ENCODE measurements at regions not wholly inside any gene's neighbourhood (a gene's known extent, or its start where the extent isn't known, plus 50 kb on each side); places are given as distances from the start of the nearest gene placed in this dataset.

GRCh38 chr17:71975331-71975801, 145.5 kb upstream of the SOX9 start:
- peak; percentile 46 for DNase-seq (ENCODE audit: low read depth)
- H3K4me3 ChIP-seq (ENCODE audit: low read depth, low read length) = peak overlapping the region; percentile 57
- no peak for TF ChIP-seq CTCF (conservative IDR thresholded peaks at IDR 0.05; ENCODE audit: low read depth, low read length)

- peak; percentile 95 for DNase-seq (ENCODE audit: low read depth)
- H3K4me3 ChIP-seq (ENCODE audit: low read depth, low read length) = no peak overlapping the region
- no peak for TF ChIP-seq CTCF (conservative IDR thresholded peaks at IDR 0.05; ENCODE audit: low read depth, low read length)
These were observed 144.7 kb upstream of the SOX9 start for GRCh38 chr17:71976011-71976649.

DNA sequence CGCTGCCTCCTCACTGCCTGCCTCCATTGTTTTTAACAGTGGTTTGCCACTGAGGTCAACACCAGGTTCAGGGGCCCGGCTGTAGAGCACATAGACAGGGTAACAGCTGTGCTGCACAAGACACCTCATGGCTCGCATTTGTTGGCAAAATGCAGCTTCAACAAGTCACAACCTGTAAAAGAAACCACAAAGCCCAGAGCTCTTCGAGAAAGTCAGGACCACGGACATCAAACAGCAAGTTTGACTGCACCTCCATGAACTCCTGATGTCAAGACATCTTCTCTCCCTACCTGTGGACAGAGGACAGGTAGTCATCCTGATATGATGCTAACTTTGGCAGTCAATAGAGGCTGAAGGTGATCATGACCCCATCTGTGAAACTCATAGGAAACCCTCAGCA, 142.4 kb upstream of the SOX9 start:
- no peak for DNase-seq (ENCODE audit: low read depth)
- TF ChIP-seq CTCF (conservative IDR thresholded peaks at IDR 0.05; ENCODE audit: low read depth, low read length) = no peak
- no peak overlapping the region for H3K4me3 ChIP-seq (ENCODE audit: low read depth, low read length)

GRCh38 chr17:71980171-71980570, 140.6 kb upstream of the SOX9 start:
- TF ChIP-seq CTCF (conservative IDR thresholded peaks at IDR 0.05; ENCODE audit: low read depth, low read length) = no peak
- H3K4me3 ChIP-seq (ENCODE audit: low read depth, low read length) = no peak overlapping the region
- no peak for DNase-seq (ENCODE audit: low read depth)

- no peak overlapping the region for H3K4me3 ChIP-seq (ENCODE audit: low read depth, low read length)
- no peak for TF ChIP-seq CTCF (conservative IDR thresholded peaks at IDR 0.05; ENCODE audit: low read depth, low read length)
- DNase-seq (ENCODE audit: low read depth) = no peak
These were observed 137.0 kb upstream of the SOX9 start for GRCh38 chr17:71983828-71984227.

DNA sequence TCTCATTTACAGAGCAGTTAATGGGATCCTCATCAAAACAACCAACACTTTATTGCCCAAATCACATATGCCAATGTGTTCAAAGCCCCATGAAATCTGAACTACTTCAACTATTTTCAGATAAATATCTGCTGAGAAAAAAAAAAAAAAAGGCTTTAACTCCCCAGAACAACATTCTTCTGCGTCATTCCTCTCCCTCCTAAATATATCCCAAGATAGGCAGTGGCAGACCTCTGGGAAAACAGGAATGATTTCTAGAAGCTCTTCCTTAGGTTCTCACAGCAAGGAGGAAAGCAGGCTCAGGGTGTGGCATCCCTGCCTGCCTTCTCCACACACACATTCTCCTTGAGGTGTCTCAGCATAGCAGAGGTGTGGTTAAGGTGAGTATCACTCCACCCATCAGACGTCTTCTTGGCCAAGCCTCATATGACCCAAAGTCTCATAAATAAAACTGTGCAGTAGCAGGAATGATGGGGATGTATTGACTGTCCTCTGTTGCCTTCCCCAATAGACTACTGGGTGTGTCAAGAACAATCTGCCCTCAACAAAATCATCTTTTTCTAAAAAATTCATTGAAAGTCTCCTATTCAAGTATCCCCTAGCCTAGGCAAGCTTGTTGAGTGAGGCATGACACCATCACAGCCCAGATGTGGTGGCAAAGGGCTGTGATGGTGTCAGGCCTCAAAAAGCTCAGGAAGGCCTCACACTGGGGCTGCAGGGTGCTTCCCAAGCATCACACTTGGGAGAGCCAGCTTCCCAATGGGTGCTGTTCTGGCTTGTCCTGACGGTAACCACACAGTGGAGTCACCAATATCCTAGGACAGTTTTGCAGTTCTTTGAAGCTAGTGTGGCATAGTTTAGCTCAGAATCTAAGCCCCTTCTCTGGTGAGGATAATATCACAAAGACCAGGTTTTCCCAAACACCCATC, 135.4 kb upstream of the SOX9 start:
- no peak for DNase-seq (ENCODE audit: low read depth)
- TF ChIP-seq CTCF (conservative IDR thresholded peaks at IDR 0.05; ENCODE audit: low read depth, low read length) = no peak
- no peak overlapping the region for H3K4me3 ChIP-seq (ENCODE audit: low read depth, low read length)
